Activated T-cell treated with anti-CD3 and anti-CD28 coated beads for 24 hours (primary cell): ENCODE measurements at regions not wholly inside any gene's neighbourhood (a gene's known extent, or its start where the extent isn't known, plus 50 kb on each side); places are given as distances from the start of the nearest gene placed in this dataset.

Experiments
- DNase-seq: peaks from one replicate; pipeline ENCODE4 v3.0.0-alpha.2; 2020; ENCODE audit warnings: low read depth

DNA sequence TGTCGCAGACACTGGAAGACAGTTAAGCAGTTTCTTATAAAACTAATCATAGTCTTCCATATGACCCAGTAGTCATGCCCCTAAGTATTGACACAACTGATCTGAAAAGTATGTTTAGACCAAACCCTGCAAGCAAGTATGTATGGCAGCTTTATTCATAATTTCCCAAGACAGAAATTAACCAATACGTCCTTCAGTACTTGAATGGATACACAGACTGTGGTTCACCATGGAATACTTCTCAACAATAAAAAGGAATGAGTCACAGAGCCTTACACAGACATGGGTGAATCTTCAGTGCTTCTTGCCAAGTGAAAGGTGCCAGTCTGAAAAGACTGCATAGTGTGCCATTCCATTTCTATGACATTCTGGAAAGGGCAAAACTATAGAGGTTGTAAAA is 50.2 kb upstream of the AKR1E2 start:
- no peak for DNase-seq

DNA sequence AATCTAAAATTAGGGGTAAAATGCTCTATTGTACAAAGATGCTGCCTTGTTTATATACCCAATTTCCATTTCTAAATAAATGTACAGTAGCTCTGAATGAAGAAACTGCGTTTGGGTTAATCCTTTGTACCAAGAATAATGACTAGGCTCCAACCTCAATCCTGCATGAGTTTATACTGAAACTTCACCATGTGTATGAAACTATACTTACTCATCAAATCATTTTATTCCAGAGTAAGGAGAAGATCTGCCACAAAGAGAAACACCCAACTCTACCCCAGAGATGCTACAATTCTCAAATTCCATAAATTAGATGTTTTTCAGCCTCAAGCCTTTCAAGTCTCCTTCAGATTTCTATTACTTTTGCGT is 53.8 kb upstream of the AKR1E2 start:
- no peak for DNase-seq

DNA sequence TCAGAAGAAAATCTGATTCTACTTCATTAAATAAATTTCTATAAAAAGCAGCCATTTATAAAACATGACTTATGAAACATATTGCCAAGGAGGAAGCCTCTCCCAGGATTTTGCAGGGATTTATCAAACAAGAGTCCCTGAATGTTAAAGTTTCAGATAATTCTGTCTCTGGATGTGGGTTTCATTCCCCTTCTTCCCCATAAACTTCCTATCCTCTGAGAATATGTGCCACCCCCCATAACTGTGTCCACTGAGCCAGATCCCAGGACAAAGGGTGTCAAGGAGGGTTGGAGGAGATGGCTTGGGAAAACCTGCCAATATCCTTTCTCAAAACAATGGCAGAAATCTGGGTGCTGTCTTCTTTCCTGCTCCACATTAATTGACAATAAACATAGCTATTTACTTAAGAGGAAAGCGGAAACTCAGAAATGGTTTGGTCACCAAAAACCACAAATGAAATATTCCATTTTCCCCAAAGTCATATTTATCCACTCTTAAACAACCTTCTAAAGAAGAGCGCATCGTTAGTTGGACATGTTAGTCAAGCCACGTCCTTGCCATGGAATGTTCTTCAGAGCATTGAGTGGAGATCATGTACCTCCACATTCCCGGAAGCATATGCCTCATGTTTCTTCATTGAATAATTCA is 54.3 kb upstream of the AKR1E2 start:
- DNase-seq, result no peak

DNA sequence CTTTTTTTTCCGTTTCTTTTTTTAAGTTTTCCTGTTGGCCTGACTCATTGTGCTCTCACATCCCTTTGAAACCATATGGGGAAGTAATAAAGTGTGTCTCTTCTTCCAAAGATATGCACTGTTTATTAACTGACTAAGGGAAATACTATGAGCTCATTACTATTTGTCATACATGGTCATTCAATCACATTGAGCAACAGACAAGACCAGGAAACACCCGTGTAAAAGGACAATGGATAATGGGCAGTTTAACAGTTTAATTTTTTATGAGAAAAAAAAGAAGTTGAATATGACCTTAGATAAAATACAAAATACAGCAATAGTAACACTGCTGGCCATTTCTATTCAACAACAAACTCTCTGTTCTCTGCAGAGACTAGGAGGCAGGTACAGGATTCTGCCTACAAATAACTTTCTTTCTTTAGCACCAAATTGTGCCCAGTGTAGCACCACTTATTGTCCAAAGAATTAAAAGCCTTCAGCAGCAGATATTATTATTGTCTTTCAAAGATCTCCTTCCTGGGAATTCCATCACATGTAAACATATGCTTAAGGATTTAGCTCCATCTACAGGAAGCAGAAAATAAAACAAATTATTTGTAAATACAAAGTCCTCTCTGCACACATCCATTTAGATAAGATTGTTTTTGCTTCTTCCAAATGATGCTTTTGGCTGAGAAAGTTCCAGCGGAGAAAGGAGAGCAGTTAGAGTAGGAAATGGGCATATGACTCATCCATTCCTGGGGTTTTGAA is 55.0 kb upstream of the AKR1E2 start:
- DNase-seq, result no peak

DNA sequence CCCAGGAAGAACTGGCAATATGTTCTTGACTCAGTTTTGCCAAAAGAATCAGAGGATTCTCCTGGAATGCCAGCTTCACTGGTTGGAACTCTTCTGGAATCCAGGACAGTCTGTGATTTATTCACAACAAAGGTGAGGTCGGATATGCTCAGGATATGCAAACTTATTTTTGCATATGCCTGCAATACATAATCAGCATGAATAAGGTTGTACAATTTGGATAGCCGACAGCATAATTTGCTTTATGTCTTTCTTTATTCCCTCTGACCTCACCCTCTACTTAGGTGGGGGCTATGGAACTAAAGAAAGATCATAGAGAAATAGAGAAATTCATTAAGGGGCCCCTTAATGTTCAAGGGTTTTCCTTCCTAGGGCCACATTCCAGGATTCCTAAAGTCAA is 57.6 kb upstream of the AKR1E2 start:
- no peak for DNase-seq

DNA sequence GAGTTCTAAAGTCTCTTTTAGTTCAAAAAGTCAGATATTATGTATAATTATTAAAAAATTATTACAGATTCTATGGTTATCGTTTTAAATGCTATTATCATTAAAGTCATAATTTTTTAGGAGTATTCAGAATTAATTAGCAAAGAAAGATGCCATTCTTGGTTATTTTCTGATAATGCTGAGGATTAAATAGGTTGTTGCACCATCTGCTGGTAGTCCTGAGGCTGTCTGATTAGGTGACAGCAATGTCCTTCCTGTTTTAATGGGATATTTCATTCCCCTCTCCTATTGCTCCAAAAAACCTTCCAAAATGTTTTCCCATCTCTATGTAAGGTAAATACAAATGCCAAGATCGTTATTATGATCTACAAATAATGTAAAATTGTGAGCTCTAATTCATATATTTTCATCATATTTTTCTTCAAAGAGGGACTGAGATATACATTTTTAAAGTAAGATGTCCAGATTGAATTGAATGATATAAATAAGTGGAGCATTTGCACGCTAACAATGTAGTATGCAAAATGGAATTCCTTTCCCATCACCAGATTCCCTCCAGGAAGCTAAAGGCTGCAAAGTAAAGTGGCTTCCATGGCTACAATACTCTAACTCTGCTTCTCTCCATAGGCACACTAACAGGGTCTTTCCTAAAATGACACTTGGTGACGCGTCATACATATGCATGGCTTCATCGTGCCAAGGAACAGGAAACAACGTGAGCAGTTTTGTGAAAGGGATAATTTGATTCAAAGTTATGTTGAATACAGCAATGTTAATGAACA is 58.8 kb upstream of the AKR1E2 start:
- no peak for DNase-seq

DNA sequence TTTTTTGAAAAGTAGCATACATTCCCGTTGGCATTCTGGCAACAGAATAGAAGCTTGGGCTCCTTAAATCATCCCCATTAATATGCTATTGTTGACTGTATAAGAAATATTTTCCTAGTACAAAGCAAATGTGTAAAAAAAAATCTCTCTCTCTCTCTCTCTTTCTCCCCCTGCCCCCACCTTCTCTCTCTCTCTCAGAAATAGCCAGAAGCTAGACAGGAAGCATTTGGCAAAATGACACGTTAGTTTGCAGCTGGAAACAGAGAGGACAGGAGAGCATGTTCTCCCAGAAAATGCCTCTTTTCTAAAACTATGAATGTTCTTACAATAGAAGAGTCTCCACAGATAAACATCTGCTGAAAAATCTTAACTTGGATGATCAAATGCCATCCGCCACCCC is 59.6 kb upstream of the AKR1E2 start:
- no peak for DNase-seq

DNA sequence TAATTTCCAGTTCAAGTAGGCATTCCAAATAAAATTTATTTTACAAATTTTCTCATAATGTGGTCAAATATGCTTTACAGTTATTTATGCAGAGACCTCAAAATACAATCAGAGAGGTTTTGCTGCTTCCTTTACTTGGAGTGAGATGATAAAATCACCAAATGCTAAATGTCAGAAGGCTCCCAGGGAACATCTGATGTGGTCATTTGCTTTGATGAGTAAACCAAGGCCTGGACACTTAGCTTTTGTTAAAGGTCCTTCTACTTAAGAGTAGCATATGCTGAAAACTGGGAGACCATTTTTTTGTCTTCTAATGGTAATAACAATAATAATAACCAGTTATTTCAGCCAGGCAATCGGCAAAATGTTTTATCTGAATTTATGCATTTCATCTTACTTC is 60.6 kb upstream of the AKR1E2 start:
- no peak for DNase-seq

DNA sequence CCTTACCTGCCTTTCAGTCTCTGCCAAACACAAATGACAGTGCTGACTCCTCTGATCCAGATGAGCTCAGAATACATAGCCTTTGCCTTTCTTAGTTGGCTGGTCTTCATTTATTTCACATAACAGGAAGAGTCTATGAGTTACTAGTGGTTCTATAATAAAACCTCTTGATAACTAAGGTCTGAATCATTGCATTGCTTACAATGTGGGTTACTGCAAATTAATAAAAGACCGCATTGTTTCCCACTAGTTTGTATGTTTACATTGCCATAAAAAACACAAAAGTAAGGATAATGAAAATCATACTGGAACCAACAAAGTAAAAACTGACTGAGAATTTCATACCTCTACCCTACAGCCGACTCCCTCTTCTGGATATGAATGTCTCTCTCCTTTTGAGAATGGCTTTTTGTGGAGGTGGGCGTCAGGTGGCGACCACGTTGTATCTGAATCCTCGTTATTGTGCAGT is 62.0 kb upstream of the AKR1E2 start:
- no peak for DNase-seq

DNA sequence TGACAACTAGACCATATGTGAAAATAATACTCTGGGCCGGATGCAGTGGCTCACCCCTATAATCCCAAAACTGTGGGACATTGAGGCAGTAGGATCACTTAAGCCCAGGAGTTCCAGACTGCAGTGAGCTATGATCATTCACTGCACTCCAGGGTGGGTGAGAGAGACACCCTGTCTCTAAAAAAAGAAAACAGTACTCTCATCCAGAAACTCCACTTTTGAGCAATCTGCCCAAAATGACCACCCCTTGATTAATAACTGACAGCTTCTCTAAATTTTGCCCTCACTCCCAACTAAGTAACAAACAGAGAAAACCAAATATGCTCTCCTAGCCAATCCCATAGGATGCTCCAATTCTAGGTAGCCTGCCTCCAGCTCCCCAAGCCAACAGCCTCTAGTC is 62.5 kb upstream of the AKR1E2 start:
- DNase-seq, result no peak

DNA sequence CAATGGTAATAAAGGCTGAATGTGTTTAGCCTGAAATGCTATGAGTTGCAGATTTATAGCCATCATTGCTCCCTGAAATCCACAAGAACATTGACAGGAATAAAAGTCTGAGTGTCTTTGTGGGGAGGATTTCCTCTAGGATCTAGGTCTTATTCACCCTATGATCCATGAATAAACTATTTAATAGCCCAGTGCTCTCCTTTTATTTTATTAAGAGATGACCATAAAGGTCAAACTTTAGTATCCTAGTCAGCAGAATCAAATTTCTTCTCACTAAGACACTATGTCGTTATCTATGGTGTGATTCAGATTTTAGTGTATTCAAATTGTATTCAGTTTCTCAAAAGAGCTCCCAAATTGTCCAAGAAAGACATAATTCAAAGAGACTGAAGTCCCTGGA is 67.8 kb upstream of the AKR1E2 start:
- no peak for DNase-seq

DNA sequence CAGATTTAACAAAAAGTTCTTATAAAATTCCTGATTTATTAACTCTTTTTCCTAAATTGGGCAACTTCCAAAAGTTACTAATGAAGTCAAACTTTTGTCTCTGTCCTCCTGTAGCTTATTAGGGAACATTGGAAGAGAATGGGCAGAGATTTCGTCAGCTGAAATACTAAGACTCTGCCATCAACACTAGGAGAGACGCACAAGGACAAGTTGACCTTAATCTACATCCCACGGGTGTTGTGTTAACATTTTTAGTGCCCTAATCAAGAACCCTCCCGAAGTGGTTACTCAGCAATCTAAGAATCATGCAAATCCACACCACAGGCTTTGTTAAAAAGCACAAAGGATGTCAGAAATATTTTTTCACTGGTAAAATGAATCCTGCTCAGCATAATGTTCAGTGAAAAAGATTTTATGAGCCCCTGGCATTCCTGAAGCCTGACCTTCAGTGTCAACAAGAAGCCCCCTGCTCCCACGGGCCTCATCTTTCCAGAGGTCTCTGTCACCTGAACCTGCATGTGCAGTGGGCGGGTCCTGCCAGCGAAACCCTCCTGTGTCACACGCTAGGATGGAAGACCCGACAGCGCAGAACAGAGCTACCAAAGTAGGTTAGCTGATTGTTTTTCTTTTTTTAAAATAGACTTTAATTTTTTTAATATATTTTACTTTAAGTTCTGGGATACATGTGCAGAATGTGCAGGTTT is 70.6 kb upstream of the AKR1E2 start:
- DNase-seq, result no peak

DNA sequence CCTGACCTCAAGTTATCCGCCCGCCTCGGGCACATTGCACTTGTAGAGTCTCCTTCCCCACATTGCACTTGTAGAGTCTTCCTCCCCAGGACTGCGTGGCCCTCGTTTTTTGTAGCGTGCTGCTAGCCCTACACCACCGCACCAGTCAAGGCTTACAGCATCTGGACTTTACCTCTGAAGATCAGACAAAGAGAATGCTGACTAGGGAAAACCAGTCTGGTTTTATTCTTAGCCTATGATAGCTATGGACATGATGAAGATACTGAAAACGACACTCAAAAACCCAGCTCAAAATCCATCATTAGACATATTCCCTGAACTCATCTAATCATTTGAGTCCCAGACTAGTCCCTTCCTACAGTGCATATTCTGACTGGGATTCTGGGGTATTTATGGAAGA is 71.9 kb upstream of the AKR1E2 start:
- DNase-seq, result no peak

DNA sequence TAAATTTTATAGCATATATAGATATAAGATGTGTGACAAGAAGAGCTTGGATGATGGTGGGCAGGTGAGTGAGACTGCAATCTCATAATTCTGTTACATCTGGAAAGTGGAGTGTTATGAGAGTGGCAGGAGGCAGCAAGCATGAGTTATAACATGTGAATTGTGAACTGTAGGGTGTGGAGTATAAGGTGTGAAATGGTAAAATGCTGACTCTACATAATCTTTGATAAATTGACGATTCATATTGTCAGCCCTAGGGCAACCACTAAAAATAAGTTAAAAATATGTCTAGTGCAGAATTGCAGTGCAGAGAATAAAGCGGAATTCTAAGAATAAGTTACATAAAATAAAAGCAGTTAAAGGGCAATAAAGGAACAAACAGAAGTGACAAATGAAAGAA is 74.8 kb upstream of the AKR1E2 start:
- no peak for DNase-seq

DNA sequence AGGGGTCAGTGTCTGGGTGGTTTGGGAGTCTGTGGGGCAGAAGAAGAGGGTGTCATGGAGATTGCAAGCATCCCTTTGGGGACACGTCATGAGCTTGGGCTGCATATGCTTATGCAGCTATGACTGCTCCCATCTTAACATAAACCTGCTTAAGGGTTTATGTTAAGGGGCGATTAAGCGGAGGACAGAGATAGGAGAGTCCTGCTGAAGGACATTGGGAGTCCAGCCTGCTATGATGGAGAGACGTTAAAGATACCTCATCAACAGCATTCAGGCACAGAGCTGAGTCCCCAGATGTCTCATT is 76.8 kb upstream of the AKR1E2 start:
- DNase-seq, result no peak

DNA sequence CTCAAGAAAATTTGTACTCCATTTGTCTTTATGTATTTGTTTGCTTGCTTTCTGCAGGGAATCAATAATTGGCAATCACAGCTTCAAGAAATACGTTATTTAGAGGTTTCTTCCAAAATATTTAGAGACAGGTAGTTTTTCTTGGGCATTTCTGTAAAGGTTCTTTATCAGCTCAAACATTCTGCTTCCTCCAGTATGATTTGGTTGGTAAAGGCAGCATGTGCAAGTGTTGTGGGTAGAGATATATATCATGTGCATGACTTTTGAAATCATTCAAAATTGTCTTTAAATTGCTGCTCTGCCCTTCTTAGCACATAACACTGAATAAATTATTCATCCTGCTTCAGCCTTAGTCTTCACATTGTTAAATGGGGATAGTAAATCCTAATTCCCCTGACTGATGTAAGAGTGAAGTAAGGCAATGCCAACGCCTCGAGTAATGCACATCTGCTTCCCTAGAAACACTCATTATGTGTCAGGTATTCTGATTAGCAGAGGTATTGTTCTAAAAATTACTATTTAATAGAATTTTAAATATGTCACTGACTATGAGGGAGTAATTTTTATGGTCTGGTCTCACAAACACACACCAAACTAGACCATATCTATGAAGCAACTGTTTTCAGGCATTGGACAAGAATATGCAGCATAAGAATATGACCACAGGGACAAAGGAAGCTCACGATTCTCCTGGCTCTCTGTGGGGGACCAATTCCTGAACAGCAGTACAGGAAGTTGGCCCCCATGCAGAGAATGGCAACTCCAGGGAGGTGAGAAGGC is 77.3 kb upstream of the AKR1E2 start:
- no peak for DNase-seq

DNA sequence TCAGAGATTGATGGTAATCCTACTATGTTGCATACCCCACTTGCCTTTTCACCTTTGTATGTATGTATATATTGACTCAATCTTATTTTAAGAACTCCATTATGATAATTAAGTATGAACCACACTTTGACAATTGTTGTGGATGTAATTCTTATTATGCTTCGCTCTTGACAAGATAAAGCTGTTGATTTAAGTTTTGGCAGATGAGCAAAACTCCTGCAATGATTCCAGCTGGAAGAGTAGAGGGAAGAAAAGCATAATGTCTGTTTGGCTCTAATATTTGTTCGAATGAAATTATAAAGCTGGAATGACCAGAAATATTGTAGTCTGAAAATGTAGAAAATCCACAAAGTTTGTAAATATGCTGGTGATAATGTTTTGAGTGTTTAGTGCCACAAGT is 83.8 kb upstream of the AKR1E2 start:
- DNase-seq, result no peak

DNA sequence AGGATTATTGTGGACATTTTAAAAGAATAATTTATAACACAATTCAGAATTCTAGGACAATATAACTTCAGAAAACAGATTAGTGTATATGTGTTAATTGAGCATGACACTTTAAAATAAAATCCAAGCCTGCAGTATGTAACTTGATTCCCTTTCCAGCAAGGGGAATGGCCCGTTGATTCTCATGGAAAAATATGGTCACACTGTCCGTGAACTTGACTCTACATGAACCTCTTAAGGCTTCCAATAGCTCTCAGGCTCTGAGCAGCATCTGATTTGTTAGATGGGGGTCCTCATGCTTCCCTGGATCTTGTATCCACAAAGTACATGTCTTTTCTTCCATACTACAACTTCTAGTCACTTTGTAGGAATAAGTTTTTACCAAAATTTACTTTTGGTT is 85.5 kb upstream of the AKR1E2 start:
- no peak for DNase-seq

DNA sequence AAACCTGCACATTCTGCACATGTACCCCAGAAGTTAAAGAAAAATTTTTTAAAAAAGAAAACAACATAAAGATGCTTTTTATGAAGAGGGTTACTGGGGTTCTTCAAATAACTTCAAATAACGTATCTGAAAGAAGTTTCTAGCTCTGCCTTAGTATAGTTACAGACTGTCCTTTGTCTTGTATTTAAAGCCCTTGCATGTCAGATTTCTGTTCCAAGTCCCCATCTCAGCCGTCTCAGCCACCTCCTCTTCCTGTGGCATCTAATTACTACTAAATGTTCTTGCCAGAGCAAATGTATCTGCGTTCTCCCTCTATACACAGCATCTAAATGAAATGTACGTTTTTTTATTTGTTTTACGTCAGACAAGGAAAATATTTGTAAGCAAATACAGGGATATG is 89.4 kb upstream of the AKR1E2 start:
- no peak for DNase-seq

DNA sequence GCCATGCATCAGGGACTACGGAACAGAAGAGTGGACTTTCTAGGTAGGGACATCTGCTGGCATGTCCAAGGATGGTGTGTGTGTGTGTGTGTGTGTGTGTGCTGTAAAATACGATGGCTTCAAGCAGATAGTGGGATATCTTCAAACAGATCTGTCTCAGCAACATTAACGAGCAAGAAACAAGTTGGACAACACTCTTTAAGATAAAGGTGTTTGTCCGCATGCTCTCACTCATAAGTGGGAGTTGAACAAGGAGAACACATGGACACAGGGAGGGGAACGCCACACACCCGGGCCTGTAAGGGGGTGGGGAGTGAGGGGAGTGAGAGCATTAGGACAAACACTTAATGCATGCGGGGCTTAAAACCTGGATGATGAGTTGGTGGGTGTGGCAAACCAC is 89.8 kb upstream of the AKR1E2 start:
- no peak for DNase-seq

DNA sequence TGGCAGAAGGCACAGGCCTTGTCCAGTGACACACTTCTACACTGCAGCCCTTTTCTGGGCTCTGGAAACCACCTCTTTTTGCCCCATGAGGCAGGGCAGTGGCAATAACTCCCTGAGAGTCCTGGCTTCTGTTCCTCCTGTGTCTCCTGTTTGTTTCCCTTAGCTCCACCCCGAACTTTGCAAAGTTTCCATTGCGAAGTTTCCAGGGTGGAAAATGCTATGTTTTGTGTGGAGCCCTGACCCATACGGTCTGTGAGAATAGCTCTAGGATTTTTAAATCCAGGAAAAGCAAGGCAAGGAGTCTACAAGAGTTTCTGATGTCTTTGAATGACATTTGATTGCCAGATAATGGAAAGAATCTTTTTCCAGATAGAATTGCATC is 92.2 kb upstream of the AKR1E2 start:
- DNase-seq, result no peak
